ENCODE measurements at regions not wholly inside any gene's neighbourhood (a gene's known extent, or its start where the extent isn't known, plus 50 kb on each side); places are given as distances from the start of the nearest gene placed in this dataset.

DNA sequence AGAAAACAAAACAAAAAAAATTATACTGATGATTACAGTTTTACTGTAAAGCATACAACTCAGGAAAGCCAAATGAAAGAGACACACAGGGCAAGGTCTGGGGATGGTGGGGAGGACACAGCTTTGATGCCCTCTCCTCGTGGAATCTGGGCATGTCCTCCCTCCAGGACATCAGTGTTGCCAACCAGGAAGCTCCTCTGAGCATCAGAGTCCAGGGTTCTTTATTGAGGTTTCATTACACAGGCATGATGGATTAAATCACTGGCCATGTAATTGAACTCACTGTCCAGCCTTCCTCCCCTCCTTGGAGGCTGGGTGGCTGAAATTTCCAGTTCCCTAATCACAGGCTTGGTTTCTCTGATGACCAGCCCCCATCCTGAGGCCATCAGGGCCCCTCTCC lies 89.6 kb upstream of the MIER3 start:
- Mint-ChIP-seq H3K4me3 (ENCODE audit: unreplicated experiment) (no peak overlapping the region), H3K27ac (ENCODE audit: unreplicated experiment) (no peak overlapping the region), H3K4me1 (ENCODE audit: unreplicated experiment) (no peaks in the 10 kb centered on the region), H3K36me3 (ENCODE audit: unreplicated experiment) (no peaks in the 10 kb centered on the region), H3K27me3 (ENCODE audit: unreplicated experiment) (peaks cover 34% of the 10 kb centered on the region), H3K9me3 (ENCODE audit: unreplicated experiment) (no peaks in the 10 kb centered on the region)
- peak; percentile 17 for DNase-seq (ENCODE audit: extremely low spot score, unreplicated experiment)
- TF ChIP-seq, protein P1, sequence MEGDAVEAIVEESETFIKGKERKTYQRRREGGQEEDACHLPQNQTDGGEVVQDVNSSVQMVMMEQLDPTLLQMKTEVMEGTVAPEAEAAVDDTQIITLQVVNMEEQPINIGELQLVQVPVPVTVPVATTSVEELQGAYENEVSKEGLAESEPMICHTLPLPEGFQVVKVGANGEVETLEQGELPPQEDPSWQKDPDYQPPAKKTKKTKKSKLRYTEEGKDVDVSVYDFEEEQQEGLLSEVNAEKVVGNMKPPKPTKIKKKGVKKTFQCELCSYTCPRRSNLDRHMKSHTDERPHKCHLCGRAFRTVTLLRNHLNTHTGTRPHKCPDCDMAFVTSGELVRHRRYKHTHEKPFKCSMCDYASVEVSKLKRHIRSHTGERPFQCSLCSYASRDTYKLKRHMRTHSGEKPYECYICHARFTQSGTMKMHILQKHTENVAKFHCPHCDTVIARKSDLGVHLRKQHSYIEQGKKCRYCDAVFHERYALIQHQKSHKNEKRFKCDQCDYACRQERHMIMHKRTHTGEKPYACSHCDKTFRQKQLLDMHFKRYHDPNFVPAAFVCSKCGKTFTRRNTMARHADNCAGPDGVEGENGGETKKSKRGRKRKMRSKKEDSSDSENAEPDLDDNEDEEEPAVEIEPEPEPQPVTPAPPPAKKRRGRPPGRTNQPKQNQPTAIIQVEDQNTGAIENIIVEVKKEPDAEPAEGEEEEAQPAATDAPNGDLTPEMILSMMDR (IDR thresholded peaks at IDR 0.05), result no peak

GRCh38 chr5:57042524-57042931 lies 90.6 kb upstream of the MIER3 start:
- H3K9me3 Mint-ChIP-seq (ENCODE audit: unreplicated experiment), result no peaks in the 10 kb centered on the region
- no peaks in the 10 kb centered on the region for H3K4me1 Mint-ChIP-seq (ENCODE audit: unreplicated experiment)
- H3K27me3 Mint-ChIP-seq (ENCODE audit: unreplicated experiment), result peaks cover 32% of the 10 kb centered on the region
- H3K4me3 Mint-ChIP-seq (ENCODE audit: unreplicated experiment), result no peak overlapping the region
- no peaks in the 10 kb centered on the region for H3K36me3 Mint-ChIP-seq (ENCODE audit: unreplicated experiment)
- TF ChIP-seq, protein P1 (IDR thresholded peaks at IDR 0.05), result no peak
- H3K27ac Mint-ChIP-seq (ENCODE audit: unreplicated experiment), result no peak overlapping the region
- no peak for DNase-seq (ENCODE audit: extremely low spot score, unreplicated experiment)

DNA sequence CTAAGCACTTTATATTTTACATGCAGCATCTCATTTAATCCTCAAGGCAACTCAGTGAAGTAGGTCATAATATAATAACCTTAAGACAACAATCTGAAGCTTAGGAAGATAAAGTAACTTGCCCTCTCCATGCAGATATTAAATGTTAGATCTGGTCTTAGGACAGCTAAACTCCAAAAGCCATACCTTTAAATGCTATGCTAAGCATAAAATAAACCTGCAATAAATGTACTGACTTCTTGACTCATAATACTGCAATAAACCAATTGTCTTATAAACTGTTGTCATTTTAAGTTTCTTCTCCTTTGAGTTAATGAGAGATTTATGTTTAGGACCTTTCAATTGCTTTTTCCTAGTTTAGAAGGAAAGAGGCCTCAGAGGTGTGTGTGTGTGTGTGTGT lies 102.2 kb upstream of the MIER3 start:
- Mint-ChIP-seq H3K36me3 (ENCODE audit: unreplicated experiment) (no peaks in the 10 kb centered on the region), H3K4me3 (ENCODE audit: unreplicated experiment) (no peak overlapping the region), H3K4me1 (ENCODE audit: unreplicated experiment) (no peaks in the 10 kb centered on the region), H3K27ac (ENCODE audit: unreplicated experiment) (no peak overlapping the region), H3K27me3 (ENCODE audit: unreplicated experiment) (peaks cover 53% of the 10 kb centered on the region), H3K9me3 (ENCODE audit: unreplicated experiment) (no peaks in the 10 kb centered on the region)
- no peak for DNase-seq (ENCODE audit: extremely low spot score, unreplicated experiment)
- TF ChIP-seq, protein P1 (IDR thresholded peaks at IDR 0.05), result no peak

GRCh38 chr5:57054671-57055070 lies 102.7 kb upstream of the MIER3 start:
- DNase-seq (ENCODE audit: extremely low spot score, unreplicated experiment), result no peak
- no peaks in the 10 kb centered on the region for H3K4me1 Mint-ChIP-seq (ENCODE audit: unreplicated experiment)
- TF ChIP-seq, protein P1 (IDR thresholded peaks at IDR 0.05), result no peak
- H3K36me3 Mint-ChIP-seq (ENCODE audit: unreplicated experiment), result no peaks in the 10 kb centered on the region
- no peak overlapping the region for H3K4me3 Mint-ChIP-seq (ENCODE audit: unreplicated experiment)
- peaks cover 51% of the 10 kb centered on the region for H3K27me3 Mint-ChIP-seq (ENCODE audit: unreplicated experiment)
- no peaks in the 10 kb centered on the region for H3K9me3 Mint-ChIP-seq (ENCODE audit: unreplicated experiment)
- H3K27ac Mint-ChIP-seq (ENCODE audit: unreplicated experiment), result no peak overlapping the region

GRCh38 chr5:57055731-57056130 lies 103.8 kb upstream of the MIER3 start:
- Mint-ChIP-seq H3K4me3 (ENCODE audit: unreplicated experiment) (no peak overlapping the region), H3K27me3 (ENCODE audit: unreplicated experiment) (peaks cover 45% of the 10 kb centered on the region)

More at GRCh38 chr5:57055731-57056130, 103.8 kb upstream of the MIER3 start:
- H3K9me3 Mint-ChIP-seq (ENCODE audit: unreplicated experiment), result no peaks in the 10 kb centered on the region
- no peak for DNase-seq (ENCODE audit: extremely low spot score, unreplicated experiment)
- no peaks in the 10 kb centered on the region for H3K4me1 Mint-ChIP-seq (ENCODE audit: unreplicated experiment)
- H3K27ac Mint-ChIP-seq (ENCODE audit: unreplicated experiment), result no peak overlapping the region
- no peaks in the 10 kb centered on the region for H3K36me3 Mint-ChIP-seq (ENCODE audit: unreplicated experiment)
- TF ChIP-seq, protein P1 (IDR thresholded peaks at IDR 0.05), result no peak

Data from osteocyte (in vitro differentiated cells).